ENCODE measurements at regions not wholly inside any gene's neighbourhood (a gene's known extent, or its start where the extent isn't known, plus 50 kb on each side); places are given as distances from the start of the nearest gene placed in this dataset.
"Not testable (repeated sequence)": the region's sequence is repeated elsewhere in the genome, so short reads cannot be mapped to it uniquely, and the experiment has no call there.

- DNase-seq (ENCODE audit: low read depth): no peak
Observed at GRCh38 chr2:234189786-234190300, 139.3 kb downstream of the SPP2 start.

- no peak for DNase-seq (ENCODE audit: low read depth)
Observed at GRCh38 chr2:234189230-234189629, 138.7 kb downstream of the SPP2 start.

DNA sequence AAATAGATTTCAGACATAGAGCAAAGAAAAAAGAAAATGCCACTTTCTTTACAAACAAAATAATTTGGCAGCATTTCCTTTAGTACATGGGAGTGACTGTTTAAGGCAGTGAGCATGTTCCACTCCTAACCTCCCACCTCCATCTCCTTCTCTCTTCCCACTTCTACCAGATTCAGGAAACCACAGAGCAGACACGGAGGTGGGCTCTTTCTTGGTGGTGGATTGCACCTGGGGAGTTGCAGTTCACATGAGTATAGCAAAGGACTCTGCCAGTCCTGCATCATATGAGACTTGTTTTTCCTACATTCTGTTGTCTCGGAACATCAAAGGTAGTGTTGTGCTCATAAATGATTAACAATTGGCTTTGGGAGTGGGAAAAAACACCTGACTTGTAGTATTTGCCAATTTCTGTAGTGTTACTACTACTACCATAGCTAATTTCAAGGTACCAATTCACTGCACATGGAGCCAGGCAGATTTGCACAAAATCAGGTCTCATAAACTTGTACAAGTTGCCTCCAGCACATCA is 137.2 kb downstream of the SPP2 start:
- no peak for DNase-seq (ENCODE audit: low read depth)

- DNase-seq (ENCODE audit: low read depth): no peak
Observed at GRCh38 chr2:234181121-234181520, 130.6 kb downstream of the SPP2 start.

- DNase-seq (ENCODE audit: low read depth): no peak
Observed at GRCh38 chr2:234179031-234179363, 128.5 kb downstream of the SPP2 start.

DNA sequence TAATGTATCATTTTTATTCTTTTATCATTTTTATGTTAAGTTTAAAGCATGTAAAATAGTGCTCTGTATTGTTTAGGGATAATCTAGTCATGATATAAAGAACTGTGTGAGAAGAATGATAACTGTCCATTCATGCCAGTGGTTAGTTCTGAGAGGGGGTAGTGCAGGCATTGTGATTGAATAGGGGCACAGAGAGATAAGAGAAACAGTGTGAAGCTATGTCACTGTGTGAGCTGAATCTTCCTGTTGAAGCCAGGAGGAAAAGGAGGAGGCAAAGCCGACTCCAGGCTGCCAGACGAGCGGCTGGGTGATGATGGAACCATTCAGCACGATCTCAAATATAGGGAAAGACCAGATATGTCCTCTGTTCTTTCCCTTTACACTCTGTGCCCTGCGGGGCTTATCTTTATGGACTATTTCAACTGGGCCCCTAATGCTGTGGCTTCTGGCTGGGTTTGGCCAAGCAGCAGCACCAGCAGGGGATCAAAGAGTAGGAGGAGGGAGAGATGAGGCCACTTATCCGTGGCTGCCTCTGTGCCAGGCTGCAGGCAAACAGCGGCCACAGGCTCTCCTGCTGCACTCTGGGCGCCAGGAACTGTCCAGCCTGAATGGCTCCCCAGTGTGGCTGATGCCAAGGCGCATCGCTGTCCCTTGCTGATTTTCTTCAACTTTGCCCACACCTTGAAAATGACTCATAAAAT is 128.0 kb downstream of the SPP2 start:
- DNase-seq (ENCODE audit: low read depth): no peak

DNA sequence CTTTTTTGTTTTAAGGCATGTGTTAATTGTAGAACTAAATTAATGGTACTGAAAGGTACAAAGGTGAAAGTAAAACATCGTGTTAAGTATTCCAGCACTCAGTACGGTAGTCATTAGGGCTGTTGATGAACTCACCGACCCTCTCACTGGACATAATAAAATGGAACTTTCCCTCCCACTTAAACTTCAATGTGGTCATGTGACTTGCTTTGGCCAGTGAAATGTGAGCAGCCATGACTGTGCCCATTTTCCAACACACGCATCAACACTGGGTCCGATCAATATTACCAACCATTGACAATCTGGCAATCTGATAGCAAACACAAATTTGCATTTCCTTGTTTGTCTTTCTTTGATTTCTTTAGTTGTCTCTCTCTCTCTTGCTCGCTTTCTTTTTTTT is 125.1 kb downstream of the SPP2 start:
- no peak for DNase-seq (ENCODE audit: low read depth)

DNA sequence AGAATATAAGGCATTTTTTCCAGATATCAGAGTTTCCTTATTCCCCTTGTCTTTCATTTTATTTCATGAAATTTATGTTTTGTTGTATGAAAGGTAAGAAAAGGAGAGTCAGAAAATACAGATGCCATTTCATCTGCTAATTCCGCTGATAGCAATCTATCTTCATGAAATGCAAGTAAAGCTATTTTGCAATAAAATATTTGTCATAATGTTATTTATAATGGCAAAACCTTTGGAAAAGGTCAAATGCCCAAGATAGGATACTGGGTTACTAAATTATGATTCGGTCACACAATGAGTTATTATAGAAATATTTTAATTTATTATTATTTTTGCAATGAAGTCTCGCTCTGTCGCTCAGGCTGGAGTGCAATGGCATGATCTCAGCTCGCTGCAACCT is 124.2 kb downstream of the SPP2 start:
- no peak for DNase-seq (ENCODE audit: low read depth)

GRCh38 chr2:234172532-234172931 is 122.0 kb downstream of the SPP2 start:
- no peak for DNase-seq (ENCODE audit: low read depth)

DNA sequence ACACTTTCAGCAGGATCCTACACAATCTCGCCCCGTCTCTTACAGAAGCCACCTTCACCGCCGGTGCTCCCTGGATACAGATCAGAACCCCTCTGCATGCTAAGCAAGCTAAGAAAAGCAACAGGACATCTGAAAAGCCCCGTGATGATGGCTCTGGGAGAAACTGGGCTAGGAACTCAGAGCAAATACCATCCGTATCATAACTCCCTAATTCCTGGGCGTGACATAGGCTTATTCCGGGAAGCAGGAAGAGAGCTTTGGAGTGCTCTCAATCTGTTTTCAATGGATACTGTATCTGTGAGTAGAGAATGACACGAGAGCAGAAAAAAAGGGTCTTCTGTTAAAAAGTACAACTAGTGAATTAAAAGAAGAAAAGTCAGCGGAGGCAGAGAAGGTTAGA is 121.6 kb downstream of the SPP2 start:
- DNase-seq (ENCODE audit: low read depth): no peak

DNA sequence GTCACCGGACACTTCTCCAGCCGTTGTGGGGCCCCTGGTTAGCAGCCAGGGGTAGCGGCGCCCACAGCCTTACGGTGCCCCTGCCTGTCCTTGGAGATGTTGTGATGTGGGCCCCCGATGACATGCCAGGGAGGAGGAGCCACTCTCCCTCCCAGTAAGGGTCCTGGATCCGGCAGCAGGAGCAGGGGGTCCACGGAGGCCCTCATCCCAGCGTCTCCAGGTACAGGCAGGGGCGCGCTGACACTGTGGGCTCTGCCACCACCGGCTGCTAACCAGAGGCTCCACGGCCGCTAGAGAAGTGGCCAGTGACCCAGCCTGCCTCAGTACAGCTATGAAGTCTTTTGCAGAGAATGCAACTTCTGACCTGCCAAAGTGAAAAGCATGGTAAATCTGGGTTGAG is 121.2 kb downstream of the SPP2 start:
- no peak for DNase-seq (ENCODE audit: low read depth)

GRCh38 chr2:234169674-234170073 is 119.2 kb downstream of the SPP2 start:
- DNase-seq (ENCODE audit: low read depth): no peak

GRCh38 chr2:234168605-234169570 is 118.4 kb downstream of the SPP2 start:
- DNase-seq (ENCODE audit: low read depth): not testable (repeated sequence)

DNA sequence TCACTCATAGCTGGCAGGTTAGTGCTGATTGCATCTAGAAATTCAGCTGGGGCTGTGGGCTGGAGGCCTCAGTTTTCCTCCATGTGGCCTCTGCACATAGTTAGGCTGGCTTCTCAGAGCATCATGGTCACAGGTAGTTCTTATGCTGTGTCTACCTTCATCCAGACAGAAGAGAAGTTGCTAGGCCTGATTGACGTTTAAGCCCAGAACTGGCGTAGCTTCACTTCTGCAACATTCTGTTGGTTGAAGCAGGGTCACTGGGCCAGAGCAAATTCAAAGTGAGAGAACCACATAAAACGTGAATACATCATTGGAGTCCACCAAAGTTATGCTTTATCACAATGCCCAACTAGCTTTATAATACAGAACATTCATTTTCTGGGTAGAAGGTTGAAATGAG is 116.0 kb downstream of the SPP2 start:
- DNase-seq (ENCODE audit: low read depth): no peak

- DNase-seq (ENCODE audit: low read depth): no peak
Observed at GRCh38 chr2:234165421-234165820, 114.9 kb downstream of the SPP2 start.

DNA sequence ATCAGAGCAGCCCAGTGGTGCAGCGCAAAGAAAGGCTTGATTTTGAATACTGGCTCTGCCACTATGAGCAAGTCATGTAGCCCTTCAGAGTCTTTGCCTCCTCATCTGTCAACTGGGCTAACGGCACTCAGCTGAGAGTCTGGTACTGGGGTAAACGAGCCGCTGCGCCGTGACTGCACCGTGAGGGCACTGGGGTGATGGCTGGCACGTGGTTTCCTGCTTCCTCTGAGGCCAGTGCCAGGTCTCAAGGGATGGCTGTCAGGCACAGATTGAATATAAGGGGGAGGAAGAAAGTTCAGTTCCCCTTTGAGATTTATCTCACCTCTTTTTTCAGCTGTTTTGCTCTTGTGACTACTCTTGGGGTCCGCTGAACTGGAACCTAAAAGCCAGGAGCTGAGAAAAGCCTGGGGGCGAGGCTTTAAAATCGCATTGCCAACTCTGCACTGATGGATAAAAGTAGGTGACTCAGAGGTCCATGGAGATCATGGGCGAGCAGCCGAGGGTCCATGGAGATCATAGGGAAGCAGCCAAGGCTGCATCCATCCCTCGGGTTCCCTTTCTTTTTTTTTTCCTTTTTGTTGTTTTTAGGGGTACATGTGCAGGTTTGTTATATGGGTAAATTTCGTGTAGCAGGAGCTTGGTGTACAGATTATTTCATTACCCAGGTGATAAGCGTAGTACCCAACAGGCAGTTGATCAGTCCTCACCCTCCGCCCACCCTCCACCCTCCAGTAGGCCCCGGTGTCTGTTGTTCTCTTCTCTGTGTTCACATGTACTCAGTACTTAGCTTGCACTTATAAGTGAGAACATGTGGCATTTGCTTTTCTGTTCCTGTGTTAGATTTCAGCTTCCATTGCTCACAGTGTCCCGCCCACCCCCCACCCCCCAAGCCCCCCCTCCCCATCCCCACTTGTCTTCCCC is 114.3 kb downstream of the SPP2 start:
- peak; percentile 25 for DNase-seq (ENCODE audit: low read depth)

GRCh38 chr2:234163510-234164045 is 113.1 kb downstream of the SPP2 start:
- no peak for DNase-seq (ENCODE audit: low read depth)

GRCh38 chr2:234162861-234163260 is 112.4 kb downstream of the SPP2 start:
- DNase-seq (ENCODE audit: low read depth): no peak

- no peak for DNase-seq (ENCODE audit: low read depth)
Observed at GRCh38 chr2:234161932-234162331, 111.4 kb downstream of the SPP2 start.

- no peak for DNase-seq (ENCODE audit: low read depth)
Observed at GRCh38 chr2:234158812-234159211, 108.3 kb downstream of the SPP2 start.

GRCh38 chr2:234157817-234158588 is 107.5 kb downstream of the SPP2 start:
- no peak for DNase-seq (ENCODE audit: low read depth)

All from T-helper 22 cell (primary cell).